AG09319 (cell line): ENCODE measurements at regions not wholly inside any gene's neighbourhood (a gene's known extent, or its start where the extent isn't known, plus 50 kb on each side); places are given as distances from the start of the nearest gene placed in this dataset.

ENCODE experiments used
- DNase-seq: peaks from one replicate; pipeline ENCODE4 v3.0.0-alpha.2; 2010; ENCODE audit warnings: low read depth; ENCODE audit errors: extremely low read depth
- TF ChIP-seq, protein P1 (sequence below): IDR thresholded peaks from 2 replicates; pipeline ENCODE4 v1.5.1; 2011; ENCODE audit warnings: low read depth, mild to moderate bottlenecking, inconsistent platforms, low read length, moderate library complexity

DNA sequence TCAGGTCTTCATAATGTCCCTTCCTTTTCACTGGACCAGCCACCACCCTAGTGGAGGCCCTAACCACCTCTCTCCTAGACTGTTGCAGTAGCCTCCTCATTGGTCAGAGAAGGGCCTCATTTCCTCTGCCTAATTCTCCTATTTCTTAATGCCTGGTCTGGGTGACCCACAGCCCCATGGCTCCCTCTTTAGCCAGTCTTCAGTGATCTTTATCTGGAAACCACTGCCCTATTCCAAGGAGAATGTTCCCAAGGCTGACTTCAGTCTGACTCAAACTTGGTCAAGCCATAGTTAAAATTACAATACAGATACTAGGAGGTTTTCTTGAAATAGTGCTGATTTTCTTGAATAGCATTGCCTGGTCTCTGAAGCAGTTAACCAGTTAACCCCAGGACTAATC lies 53.6 kb upstream of the PRPS1 start:
- no peak for DNase-seq
- TF ChIP-seq, protein P1, sequence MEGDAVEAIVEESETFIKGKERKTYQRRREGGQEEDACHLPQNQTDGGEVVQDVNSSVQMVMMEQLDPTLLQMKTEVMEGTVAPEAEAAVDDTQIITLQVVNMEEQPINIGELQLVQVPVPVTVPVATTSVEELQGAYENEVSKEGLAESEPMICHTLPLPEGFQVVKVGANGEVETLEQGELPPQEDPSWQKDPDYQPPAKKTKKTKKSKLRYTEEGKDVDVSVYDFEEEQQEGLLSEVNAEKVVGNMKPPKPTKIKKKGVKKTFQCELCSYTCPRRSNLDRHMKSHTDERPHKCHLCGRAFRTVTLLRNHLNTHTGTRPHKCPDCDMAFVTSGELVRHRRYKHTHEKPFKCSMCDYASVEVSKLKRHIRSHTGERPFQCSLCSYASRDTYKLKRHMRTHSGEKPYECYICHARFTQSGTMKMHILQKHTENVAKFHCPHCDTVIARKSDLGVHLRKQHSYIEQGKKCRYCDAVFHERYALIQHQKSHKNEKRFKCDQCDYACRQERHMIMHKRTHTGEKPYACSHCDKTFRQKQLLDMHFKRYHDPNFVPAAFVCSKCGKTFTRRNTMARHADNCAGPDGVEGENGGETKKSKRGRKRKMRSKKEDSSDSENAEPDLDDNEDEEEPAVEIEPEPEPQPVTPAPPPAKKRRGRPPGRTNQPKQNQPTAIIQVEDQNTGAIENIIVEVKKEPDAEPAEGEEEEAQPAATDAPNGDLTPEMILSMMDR, result no peak

DNA sequence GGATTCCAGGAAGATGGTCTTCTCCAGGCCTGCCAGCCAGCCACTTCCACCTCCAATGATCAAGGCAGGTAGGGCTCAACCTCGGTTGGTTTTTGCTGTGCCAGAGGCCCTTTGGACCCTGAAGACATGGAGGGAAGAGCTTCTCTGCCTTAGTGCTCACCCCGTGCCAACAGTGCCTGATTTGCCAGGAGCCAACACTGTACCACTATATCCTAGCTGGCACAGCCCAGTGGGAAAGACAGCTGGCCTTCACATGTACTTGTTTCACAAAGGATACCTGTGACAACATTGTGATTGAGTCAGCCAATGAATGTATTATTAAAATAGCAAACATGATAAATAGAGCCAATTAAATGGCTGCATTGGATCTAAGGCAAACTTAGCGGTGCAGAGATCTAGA lies 51.9 kb upstream of the PRPS1 start:
- TF ChIP-seq, protein P1, result no peak
- DNase-seq, result no peak

DNA sequence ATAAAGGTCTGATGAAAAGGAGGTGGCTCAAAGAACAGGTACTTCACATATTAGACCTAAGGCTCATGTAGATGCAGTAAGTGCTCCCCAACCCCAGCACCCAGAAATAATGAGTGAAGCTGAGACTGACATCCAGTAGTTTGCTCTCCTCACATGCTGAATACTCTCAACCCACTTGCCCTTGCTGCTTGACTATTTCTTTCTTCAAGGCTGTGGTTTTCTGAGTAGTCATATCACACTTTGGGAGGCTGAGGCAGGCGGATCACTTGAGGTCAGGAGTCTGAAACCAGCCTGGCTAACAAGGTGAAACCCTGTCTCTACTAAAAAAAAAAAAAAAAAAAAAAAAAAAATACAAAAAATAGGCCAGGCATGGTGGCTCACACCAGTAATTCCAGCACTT lies 51.5 kb upstream of the PRPS1 start:
- TF ChIP-seq, protein P1, result no peak
- DNase-seq, result no peak

DNA sequence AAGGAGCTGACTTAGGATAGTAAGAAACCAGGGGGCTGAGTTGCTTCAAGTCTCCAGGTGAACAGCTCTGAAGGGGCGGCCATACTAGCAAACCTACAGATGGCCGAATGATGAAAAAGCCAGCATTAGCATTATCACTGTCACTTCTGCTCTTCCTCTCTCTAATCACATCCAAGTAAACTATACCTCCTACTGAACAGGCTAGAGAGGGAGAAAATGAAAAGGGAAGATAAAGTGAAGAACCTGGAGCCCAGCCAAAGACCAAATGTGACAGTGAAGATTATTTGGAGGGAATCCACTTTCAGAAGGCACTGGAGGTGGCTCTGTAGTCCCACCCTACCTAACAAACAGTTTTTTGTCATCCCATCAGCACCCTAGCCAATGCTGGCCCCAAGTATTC lies 50.4 kb upstream of the PRPS1 start:
- TF ChIP-seq, protein P1, result no peak
- no peak for DNase-seq
